SIG-M5 treated with dmso at 0.1 percent for 504 hours (cell line): ENCODE measurements at regions not wholly inside any gene's neighbourhood (a gene's known extent, or its start where the extent isn't known, plus 50 kb on each side); places are given as distances from the start of the nearest gene placed in this dataset.
A peak's percentile ranks its signal among the peaks of the same experiment; 100 is the strongest.
"Not testable (repeated sequence)": the region's sequence is repeated elsewhere in the genome, so short reads cannot be mapped to it uniquely, and the experiment has no call there.

Source experiments
- DNase-seq: peaks from one replicate; lab custom pipeline; 2025; ENCODE audit not compliant: unreplicated experiment; lab: John Stamatoyannopoulos, UW

DNA sequence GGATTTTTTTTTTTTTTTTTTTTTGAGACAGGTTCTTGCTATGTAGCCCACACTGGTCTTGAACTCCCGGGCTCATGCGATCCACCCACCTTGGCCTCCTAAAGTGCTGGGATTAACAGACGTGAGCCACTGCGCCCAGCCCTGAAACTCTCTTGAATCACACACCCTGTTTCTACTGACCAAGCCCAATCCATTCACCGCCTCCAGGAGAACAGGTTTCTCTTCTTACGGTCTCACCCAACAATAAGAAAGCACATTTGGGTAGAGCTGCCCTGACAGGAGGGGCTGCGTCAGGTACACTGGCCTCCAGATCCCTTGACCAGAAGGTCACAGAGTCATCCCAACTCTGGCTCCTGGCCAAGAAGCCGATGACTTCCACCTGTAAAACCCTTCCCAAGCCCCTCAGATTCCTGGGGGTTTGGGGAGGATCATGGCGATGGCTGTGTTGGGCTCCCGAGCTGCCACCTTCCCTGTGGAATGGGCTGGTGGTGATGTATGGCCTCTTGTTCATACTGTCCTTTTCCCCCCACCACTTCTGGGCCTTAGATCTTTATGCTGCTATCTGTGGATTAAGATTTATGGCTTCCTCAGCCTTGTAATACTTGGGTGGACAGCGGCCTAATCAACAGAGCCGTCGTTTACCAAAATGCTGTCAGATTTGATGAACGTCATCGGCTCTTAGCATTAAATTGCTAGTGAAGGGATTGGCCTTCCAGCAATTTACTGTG, 89.1 kb downstream of the KATNIP start:
- DNase-seq = no peak

DNA sequence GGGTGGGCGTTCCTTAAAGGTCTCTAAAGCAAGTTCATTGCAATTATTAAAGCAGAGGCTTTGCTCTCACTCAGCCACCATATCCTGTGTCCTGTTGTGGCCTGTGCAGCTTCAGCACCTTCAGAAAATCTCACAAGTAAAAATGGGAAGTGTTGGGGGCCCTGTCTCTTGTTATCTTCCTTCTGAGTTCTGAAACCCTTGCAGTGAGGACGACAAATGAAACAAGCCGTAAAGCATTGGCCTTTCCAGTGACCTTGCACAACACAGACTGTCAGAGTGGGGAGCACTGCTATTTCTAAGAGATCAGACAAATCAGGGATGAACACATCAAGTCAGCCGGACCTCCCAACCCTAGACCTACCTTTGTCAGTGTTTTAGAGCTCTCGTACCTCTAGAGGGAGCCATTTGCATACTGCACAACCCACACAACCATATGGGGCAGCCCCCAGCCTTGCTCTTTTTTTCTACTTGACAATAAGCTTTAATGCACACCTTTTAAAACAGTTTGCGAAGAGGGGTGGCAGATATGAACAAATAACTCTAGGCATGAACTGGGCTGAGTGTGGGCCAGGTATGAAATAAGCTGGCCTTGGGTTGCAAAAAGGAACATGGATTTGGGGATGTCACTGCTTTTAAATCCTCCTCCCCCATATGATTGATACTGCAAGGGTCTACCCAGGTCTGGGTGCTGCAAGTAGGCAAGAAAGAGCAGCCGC, 89.8 kb downstream of the KATNIP start:
- peak; percentile 32 for DNase-seq

DNA sequence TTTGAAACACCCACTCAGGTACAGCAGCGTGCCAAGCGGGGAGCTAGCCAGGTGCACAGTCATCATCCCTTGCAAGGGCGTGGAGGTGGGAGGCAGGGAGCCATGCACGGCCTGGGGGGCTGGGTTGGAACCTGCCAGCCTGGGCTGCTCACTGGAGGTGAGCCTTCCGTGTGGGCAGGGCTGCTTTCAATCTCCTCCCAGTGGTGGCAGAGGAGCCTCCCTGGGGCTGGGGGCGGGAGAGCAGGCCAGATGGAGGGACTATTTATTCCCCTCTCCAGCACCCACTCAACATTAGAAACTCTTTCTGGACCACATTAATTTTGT, 90.3 kb downstream of the KATNIP start:
- no peak for DNase-seq

DNA sequence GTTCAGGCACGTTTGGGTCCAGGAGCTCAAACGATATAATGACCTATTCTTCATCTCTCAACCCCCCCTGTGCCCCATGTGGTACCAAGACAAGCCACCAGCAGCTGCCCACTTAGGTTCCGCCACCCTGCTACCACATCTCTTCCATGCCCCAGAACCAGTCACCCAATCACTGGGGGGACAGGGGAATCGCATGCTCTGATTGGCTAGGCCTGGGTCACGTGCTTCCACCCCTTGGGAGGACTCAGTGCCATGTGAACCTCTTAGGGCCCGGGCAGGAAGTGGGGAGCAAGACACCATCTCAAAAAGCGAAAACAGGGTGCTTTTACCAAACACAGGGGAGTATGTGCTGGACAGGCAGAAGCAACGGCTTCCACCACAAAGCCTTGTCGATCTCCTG, 91.3 kb downstream of the KATNIP start:
- no peak for DNase-seq

DNA sequence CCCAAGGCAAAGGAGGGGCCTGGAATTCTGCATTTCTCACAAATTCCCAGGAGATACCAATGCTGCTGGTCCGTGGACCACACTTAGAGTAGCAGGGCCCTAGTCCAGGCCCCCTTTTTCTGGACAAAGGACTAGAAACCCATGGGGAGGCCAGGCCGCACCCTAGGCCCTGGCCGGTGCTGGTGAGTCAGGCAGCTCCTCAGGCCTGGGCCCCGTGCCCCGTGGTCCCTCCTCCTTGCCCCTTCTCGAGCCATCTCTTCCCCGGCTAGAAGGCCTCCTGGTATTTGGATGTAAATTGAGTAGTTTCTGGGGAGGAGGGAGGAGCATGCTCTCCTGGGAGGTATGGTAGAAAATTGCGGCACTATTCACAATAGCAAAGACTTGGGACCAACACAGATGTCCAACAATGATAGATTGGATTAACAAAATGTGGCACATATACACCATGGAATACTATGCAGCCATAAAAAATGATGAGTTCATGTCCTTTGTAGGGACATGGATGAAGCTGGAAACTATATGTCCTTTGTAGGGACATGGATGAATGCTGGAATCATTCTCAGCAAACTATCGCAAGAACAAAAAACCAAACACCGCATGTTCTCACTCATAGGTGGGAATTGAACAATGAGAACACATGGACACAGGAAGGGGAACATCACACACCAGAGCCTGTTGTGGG, 91.9 kb downstream of the KATNIP start:
- not testable (repeated sequence) for DNase-seq

DNA sequence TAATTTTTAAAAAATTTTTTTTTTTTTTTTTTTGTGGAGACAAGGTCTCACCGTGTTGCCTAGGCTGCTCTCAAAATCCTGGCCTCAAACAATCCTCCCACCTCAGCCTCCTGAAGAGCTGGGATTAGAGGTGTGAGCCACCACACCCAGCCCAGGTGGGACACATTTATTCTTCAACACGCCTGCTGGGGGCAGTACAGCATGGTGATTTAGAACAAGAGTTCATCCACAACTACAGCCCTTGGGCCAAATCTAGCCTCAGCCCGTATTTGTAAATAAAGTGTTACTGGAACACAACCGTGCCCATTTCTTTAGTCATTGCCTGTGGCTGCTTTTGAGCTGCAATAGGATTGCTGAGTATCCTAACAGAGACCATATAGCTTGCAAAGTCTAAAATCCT, 92.8 kb downstream of the KATNIP start:
- peak; percentile 32 for DNase-seq

DNA sequence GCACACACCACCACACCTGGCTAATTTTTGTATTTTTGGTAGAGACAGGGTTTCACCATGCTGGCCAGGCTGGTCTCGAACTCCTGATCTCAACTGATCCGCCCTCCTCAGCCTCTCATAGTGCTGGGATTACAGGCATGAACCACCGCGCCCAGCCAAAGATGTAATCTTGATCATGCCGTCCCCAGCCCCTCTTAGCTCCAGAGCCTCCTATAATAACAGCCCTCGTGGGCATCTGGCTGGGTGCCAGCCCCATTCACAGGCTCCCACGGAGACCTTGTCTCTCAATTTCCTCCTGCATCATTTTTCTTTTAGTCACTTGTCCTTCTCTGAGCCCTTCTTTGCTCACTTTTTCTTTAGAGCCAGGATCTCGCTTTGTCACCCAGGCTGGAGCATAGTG, 94.2 kb downstream of the KATNIP start:
- no peak for DNase-seq

DNA sequence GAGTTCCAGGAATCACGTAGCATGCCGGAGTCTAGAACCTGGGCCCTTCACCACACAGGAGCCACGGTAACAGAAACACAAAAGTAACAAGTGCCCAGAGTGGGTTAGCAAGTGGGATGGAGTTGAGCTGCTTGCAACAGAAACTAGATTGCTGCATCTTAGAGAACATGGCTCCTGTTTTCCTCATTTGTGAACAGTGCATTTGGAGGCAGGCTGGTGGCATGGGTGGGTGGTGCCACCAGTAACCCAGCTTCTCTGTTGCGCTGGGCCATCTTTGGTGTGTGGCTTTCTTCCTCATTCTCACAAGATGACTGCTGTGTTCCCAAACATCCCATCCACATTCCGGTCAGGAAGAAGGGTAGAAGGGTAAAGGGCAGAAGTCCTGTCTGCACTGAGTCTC, 95.5 kb downstream of the KATNIP start:
- no peak for DNase-seq

DNA sequence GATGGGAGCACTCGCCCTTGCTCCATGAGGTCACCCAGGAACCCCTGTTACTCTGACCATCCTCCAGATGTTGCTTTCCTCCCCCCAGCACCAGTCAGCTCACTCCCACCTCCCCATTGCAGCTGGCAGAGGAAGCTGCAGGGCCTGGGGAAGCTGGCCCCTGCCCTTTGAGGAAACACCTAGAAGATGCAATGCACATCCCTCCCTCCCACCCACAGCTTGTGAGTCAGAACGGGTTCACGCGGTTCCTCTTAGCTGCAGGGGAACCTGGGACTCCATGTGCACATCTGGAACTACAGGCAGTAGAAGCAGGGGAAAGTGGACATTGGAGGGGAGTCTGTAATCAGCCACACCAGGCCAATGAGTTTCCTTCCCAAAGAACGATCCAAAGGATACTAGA, 96.9 kb downstream of the KATNIP start:
- DNase-seq = no peak

DNA sequence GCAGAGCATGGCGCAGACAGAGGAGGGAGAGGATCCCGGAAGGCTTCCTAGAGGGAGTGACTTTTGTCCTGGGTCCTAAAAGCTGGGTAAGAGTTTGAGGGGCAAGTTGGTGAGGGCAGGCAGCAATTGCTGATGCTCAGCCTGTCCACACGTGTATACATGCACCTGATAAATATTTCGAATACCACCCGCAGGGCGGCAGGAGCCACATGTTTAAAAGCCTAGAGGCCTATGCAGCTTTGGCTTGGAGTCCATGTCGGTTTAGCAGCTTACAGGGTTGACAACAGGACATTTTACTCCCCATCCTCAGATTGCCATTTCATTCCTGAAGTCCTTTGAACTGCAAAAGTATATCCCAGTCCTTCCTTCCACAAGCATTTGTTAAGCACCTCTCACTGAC, 99.1 kb downstream of the KATNIP start:
- no peak for DNase-seq

DNA sequence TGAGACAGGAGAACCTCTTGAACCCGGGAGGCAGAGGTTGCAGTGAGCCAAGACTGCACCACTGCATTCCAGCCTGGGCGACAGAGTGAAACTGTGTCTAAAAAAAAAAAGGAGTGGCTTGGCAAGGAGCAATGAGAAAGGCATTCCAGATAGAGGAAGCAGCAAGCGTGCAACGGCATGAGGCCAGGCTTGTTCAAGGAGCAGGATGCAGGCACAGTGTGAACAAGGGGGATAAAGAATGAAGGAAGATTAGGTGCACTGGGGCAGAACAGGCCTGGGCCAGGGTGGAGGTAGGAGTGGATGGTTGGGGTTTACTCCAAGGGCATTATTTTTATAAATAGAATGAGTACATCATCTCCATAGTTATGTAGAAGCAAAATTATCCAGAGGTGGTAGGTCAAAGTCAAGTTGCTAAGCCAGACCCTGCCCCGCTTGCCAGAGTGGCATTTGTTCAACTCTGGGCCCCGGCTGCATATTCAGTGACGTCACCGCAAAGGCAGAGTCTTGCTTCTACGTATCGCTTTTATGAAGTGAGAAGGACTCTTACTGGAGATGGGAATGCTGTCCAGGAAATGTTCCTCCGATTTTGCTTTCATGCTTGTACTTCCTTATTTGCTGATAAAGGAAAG, 100.2 kb downstream of the KATNIP start:
- DNase-seq = no peak

DNA sequence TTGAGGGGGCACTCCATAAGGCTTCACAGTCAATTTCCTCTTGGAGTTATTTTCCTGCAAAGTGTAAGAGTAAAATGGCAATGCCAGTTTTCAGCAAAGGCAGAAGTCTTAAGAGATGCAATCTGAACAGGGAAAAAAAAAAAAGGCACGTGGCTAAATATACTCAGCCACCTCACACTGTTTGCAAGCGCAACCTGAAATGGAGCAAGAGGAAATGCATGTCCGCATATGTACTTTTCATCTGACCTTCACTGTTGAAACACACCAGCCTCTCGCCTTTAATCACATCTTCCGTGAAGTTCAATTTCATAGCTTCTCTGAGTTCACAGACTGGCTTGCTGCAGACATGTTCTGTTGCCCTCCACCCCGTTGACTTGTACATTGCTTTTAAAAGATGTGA, 101.4 kb downstream of the KATNIP start:
- DNase-seq = no peak

DNA sequence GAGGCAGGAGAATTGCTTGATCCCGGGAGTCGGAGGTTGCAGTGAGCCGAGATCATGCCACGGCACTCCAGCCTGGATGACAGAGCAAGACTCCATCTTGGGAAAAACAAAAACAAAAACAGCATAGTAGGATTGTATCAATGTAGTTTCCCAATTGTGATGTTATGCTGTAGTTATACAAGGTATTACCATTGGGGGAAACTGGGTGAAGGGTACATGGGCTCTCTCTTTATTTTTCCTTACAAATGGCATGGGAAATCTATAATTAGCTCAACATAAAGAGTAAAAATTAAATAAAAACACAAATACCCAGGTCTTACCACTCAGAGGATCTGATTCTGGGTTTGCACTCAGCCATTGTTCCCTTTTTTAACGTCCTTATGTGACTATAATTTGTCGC, 107.9 kb downstream of the KATNIP start:
- no peak for DNase-seq

DNA sequence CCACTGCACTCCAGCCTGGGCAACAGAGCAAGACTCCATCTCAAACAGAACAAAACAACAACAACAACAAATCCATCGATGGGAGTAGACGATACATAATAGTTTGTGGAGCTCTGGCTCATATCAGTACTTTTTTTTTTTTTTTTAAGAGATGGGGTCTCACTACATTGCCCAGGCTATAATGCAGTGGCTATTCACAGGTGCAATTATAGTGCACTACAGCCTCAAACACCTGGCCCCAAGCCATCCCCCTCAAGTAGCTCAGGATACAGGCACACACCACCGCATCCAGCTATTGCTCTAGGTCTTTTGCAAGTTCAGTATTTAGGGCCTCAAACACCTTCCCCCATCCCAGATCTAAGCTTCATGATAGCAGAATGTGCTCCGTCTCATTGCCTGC, 110.6 kb downstream of the KATNIP start:
- DNase-seq = no peak

DNA sequence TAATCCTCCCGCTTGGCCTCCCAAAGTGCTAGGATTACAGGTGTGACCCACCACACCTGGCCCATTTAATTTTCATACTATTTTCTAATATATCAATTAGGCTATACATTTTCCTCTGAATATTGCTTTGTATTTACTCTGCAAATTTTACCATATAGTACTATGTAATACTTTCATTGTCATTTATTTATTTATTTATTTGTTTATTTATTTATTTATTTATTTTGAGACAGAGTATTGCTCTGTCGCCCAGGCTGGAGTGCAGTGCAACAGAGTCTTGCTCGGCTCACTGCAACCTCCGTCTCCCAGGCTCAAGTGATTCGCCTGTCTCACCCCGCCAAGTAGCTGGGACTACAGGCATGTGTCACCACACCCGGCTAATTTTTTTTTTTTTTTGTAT, 113.3 kb downstream of the KATNIP start:
- not testable (repeated sequence) for DNase-seq

DNA sequence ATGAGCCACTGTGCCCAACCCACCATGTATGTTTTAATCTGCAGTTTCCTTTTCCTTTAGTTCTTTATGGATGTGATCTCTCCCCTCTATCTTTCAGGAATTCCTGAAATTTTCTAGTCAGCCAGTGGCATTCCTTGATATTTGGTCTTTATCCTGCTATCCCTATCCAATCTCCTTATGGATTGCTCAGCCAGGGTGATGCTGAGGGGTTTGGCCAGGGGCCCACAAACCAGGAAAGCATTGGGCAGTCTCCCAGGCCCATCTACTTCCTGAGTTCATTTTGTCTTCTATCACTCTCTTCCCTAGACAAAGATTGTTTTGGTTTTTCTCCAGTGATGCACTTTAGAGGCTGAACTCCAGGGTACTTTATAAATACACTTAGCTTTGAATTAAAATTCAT, 115.9 kb downstream of the KATNIP start:
- no peak for DNase-seq

DNA sequence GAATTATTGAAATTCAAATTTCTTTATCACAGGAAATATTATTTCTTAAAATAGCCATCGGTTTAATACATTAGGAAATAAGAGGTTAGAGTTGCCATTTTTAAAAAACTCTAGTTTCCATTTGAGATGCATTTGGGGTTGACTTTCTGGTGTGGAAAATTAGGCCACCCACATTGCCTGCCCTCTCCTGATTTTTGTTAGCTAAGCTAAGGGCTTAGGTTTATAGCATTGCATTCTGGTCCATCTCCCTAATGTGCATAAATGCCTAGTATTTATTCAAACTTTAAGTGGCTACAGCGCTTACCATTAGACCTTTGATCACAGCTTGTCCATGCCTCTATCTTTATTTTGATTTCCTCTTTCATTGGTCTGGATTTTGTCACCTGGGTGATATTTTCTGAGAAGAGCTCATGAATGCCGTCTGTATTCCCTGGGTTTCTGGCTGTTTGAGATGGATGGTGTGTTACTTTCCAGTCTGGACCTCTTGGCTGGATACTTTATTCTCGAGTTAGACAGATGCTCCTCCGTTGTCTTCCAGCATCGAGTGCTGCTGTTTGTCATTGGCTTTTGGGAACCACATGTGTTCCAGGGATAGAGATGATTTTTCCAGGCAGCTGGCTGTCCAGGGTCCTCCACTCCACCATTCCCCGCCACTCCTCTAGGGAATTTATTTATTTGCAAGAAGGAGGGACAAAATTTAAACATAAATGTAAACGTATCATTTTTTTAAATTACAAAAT, 120.3 kb downstream of the KATNIP start:
- no peak for DNase-seq

DNA sequence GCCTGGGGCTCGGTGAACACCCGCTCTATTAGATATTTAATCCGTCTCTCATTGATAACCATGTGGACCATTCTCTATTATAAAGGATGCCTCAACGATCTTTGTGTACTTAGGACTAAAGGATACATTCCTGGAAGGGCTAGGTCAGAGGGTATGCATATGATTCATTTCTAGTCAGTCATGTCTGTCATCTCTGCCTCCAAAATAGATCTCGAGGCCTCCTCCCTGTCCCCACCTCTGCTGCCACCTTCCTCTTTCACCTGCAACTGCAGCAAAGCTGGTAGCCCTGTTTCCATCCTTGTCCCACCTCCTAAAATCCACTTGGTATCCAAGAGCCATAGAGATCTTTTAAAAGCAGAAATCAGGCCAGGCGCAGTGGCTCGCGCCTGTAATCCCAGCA, 121.5 kb downstream of the KATNIP start:
- DNase-seq = no peak

DNA sequence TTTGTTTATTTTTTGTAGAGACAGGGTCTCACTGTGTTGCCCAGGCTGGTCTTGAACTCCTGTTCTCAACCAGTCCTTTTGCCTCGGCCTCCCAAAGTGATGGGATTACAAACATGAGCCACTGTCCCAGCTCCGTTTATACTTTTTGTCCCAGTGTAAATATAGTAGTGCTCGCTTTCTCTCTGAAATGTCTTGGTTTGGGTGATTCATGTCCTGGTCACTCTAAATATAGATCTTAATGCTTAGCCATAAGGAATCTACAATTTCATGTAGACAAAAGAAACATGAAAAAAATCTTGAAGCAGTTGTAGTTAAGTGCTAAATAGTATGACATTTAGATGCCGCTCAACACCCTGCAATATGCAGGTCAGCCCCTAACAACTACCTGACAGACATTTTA, 126.9 kb downstream of the KATNIP start:
- DNase-seq = no peak

DNA sequence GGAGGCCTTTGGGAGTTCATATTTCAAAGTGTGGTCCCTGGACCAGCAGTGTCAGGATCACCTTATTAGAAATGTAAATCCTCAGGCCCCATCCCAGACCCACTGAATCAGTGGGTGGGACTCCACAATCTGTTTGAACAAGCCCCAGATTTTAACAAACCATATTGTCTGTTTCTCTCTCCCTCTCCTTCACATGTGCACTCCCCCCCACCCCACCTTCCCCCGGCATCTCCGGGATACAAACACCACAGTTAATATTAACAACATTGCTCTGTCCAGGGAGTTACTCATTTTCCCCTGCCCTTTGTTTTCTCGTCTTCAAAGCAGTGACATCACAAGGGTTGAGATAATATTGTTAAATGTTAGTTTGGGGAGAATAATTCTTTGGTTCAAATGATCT, 127.3 kb downstream of the KATNIP start:
- no peak for DNase-seq

DNA sequence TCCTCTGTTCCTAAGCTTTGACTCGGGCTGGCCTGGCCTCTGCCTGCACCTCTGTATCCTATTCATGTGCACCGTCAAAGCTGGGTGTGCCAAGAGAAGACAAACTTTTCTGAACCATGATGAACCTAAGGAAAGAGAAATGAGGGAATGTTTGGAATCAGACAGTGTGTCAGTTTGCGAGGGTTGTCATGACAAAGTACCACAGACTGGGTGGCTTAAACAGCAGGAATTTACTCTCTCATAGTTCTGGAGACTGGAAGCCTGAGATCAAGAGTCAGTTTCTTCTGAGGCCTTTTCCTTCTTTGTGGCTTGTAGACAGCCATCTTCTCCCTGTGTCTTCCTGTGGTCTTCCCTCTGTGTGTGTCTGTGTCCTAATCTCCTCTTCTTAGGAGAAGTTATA, 129.0 kb downstream of the KATNIP start:
- DNase-seq = no peak
